ENCODE measurements at regions not wholly inside any gene's neighbourhood (a gene's known extent, or its start where the extent isn't known, plus 50 kb on each side); places are given as distances from the start of the nearest gene placed in this dataset.
"Not testable (repeated sequence)": the region's sequence is repeated elsewhere in the genome, so short reads cannot be mapped to it uniquely, and the experiment has no call there.

- DNase-seq = not testable (repeated sequence)
These were observed 150.1 kb upstream of the ZNF469 start for GRCh38 chr16:88232401-88233258.

GRCh38 chr16:88233621-88234420, 148.9 kb upstream of the ZNF469 start:
- not testable (repeated sequence) for DNase-seq

- DNase-seq = not testable (repeated sequence)
These were observed 148.1 kb upstream of the ZNF469 start for GRCh38 chr16:88234421-88235271.

- not testable (repeated sequence) for DNase-seq
These were observed 147.1 kb upstream of the ZNF469 start for GRCh38 chr16:88235691-88236090.

- not testable (repeated sequence) for DNase-seq
These were observed 146.5 kb upstream of the ZNF469 start for GRCh38 chr16:88236229-88236628.

GRCh38 chr16:88237314-88237713, 145.4 kb upstream of the ZNF469 start:
- DNase-seq = not testable (repeated sequence)

- not testable (repeated sequence) for DNase-seq
These were observed 144.9 kb upstream of the ZNF469 start for GRCh38 chr16:88237761-88238415.

GRCh38 chr16:88238732-88239274, 144.0 kb upstream of the ZNF469 start:
- DNase-seq = peak; percentile 3 to 61

GRCh38 chr16:88240118-88240517, 142.6 kb upstream of the ZNF469 start:
- DNase-seq = not testable (repeated sequence)

GRCh38 chr16:88240776-88241175, 142.0 kb upstream of the ZNF469 start:
- not testable (repeated sequence) for DNase-seq

GRCh38 chr16:88241404-88242311, 141.1 kb upstream of the ZNF469 start:
- DNase-seq = not testable (repeated sequence)

- DNase-seq = not testable (repeated sequence)
These were observed 140.2 kb upstream of the ZNF469 start for GRCh38 chr16:88242312-88243295.

GRCh38 chr16:88243921-88244320, 138.8 kb upstream of the ZNF469 start:
- DNase-seq = not testable (repeated sequence)

- not testable (repeated sequence) for DNase-seq
These were observed 137.3 kb upstream of the ZNF469 start for GRCh38 chr16:88245241-88246081.

- not testable (repeated sequence) for DNase-seq
These were observed 135.7 kb upstream of the ZNF469 start for GRCh38 chr16:88246955-88247582.

GRCh38 chr16:88247583-88247966, 135.2 kb upstream of the ZNF469 start:
- not testable (repeated sequence) for DNase-seq

GRCh38 chr16:88248761-88249160, 134.0 kb upstream of the ZNF469 start:
- DNase-seq = not testable (repeated sequence)

GRCh38 chr16:88250381-88250780, 132.4 kb upstream of the ZNF469 start:
- not testable (repeated sequence) for DNase-seq

Measured in CD4-positive, alpha-beta T cell treated with Interleukin-1 beta for 1 hour (primary cell).